COLO668 (cell line): ENCODE measurements at regions not wholly inside any gene's neighbourhood (a gene's known extent, or its start where the extent isn't known, plus 50 kb on each side); places are given as distances from the start of the nearest gene placed in this dataset.

Experiments used
- DNase-seq: peaks from one replicate; lab custom pipeline; 2025; ENCODE audit not compliant: unreplicated experiment; lab: John Stamatoyannopoulos, UW

GRCh38 chr4:136575146-136575545 lies 957.1 kb downstream of the PCDH18 start:
- DNase-seq = no peak

GRCh38 chr4:136573460-136573859 lies 958.8 kb downstream of the PCDH18 start:
- no peak for DNase-seq

DNA sequence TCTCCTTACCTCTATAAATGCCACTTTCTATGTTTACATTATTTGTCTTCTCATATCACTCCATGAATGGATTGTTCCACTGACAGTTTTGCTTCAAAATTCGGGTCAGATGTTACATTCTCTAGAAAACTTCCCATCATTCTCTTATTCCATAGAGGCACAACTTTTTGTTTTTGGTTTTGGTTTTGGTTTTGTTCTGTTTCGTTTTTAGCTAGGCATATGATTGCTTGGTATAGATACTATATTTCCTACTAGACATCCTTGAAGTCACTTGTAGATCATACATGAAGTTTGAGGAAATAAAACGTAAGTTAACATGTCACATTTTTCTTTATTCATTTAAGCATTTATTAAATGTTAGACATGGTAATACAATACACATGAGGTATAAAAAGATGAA lies 961.0 kb downstream of the PCDH18 start:
- DNase-seq = no peak

GRCh38 chr4:136562834-136563233 lies 969.5 kb downstream of the PCDH18 start:
- no peak for DNase-seq

GRCh38 chr4:136558940-136559494 lies 973.3 kb downstream of the PCDH18 start:
- no peak for DNase-seq

DNA sequence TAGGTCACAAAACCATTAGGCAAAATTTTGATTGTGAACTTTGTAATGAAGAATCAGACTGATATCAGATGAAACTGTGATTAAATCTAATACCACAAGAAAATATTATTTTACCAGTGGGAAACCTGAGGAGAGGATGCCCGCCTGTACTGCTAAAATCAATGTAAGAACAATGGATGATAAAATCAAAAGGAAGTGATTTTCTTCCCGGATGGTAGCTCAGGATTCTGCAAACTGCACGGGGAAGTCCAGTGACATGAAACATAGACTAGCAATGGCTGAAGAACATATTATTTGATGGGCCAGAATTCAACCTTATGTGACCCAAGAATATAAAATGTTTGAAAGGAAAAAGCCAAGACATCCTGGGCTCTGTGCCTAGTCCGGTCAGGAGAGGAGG lies 974.9 kb downstream of the PCDH18 start:
- no peak for DNase-seq

GRCh38 chr4:136554033-136554432 lies 978.3 kb downstream of the PCDH18 start:
- DNase-seq = no peak

DNA sequence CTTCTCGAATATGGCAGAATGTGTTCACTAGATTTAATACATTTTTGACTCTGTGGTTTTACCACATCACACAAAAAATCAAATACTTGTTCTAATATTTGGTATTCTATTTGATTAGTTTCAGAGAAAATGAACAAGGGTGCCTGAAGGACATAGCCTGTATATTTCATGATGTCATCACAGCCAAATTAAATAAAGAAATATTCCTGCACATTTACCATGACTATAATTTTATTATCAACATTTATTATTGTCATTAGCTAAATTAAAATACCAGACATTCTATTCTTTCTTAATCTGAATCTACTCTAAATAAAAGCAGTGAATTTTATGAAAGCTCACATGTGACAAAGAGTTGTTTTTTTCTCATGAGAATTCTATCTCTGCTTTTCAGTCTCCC lies 980.5 kb downstream of the PCDH18 start:
- no peak for DNase-seq

- DNase-seq = no peak
These were observed 991.5 kb downstream of the PCDH18 start for GRCh38 chr4:136540747-136541146.

- DNase-seq = no peak
These were observed 1004.2 kb downstream of the PCDH18 start for GRCh38 chr4:136528131-136528530.

DNA sequence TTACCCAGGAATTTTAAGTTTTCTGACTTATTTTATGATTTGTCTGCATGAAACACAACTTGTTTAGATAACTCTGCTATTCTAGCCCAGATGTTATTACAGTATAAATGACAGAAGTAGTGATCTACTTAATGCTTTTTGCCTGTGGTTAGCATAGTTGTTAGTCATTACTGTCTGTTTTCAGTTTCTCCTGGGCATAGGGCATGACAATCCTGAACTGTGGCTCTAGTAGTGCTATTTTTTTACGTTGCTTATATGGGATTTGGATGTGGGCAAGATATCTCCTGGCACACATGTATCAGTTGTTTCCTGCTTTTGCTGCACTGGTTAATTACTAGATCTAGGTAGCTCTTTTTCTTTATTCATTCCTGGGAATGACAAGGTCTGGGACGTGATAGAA lies 1005.8 kb downstream of the PCDH18 start:
- no peak for DNase-seq

GRCh38 chr4:136524039-136524438 lies 1008.3 kb downstream of the PCDH18 start:
- DNase-seq = no peak

DNA sequence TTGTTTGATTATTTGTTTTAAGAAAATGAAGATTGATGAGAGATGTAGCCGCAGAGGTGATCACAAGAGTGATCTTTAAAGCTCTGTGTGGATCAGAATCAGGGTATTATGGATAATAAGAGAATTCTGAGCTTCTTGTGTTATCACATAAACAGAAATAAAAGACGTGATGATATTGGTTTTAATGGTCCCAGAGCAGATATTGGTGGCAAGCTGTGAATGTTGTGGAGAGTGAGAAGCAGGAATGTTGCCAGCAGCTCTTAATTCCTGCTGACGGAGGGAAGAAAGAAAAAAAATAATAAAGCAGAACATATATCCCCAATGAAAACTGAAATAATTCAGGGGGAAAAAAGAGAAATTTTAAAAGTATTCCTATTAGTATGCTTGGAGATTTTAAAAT lies 1015.9 kb downstream of the PCDH18 start:
- no peak for DNase-seq

GRCh38 chr4:136505020-136505419 lies 1027.3 kb downstream of the PCDH18 start:
- DNase-seq = no peak

DNA sequence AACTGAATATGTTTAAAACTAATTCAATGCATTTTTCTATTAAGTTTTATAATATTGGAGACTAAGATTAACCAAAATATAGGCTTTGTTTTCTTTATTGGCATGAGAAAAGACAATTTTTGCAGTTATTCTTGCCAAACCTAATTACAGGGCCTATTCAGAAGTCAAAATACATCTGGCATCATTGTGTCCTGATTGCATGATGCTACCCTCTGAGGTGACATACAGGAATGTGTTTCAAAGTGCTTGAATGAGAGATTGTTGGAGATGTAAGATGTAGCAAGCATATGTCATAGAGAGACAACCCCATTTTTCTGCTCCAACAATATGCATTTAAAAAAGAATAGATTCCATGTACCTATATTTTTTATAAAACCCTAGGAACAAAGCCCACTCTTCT lies 1036.4 kb downstream of the PCDH18 start:
- no peak for DNase-seq

DNA sequence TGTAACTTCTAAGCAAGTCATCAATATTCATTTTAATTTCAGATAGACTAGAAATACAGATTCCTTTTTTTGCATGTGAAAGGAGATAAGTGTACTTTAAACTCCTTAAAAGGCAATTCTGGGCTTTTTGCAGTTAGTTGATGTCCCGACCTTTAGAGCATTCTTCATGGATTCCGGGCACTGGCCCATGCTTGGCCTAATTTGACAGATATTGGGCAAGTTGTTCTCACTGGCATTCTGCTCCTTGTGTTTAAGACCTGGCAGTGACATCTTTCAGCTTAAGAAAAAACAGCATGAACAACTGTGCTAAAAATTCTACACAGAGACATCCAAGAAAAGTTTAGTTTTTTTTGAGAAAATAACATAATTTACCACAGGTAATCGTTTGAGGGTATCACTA lies 1037.2 kb downstream of the PCDH18 start:
- DNase-seq = no peak

DNA sequence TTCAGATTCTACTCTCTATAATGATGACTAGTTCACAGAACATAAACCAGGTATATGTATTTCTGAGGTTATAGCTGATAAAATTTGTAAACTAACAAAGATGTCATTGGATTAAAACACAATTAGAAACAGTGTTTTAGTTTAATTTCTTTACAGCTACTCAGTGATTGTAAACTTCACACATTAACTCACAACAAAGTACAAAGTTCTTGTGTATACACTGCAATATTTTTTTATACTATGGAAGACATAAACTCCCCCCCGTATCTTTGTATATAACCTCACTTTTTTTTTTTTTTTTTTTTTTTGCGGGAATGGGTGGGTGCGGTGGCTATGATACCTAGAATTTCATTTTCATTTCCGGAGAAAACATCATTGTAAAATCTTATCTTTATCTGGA lies 1043.2 kb downstream of the PCDH18 start:
- DNase-seq = no peak

DNA sequence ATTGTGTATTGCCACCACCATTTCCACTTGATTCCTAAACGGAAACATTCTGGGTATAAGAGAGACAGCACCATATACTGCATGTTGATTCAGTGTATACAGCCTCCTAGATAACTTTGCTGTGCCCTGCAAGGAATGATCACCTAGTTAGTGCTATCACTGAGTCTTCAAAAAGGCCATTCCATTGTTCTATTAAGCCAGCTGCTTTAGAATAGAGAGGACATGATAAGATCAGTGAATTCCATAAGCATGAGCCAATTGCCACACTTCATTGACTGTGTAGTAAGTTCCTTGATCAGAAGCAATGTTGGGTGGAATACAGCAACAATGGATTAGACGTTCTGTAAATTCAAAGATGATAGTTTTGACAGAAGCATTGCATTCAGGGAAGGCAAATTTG lies 1047.3 kb downstream of the PCDH18 start:
- no peak for DNase-seq

- no peak for DNase-seq
These were observed 1055.5 kb downstream of the PCDH18 start for GRCh38 chr4:136476753-136477152.

- no peak for DNase-seq
These were observed 1061.2 kb downstream of the PCDH18 start for GRCh38 chr4:136471051-136471450.

GRCh38 chr4:136465691-136466090 lies 1066.6 kb downstream of the PCDH18 start:
- no peak for DNase-seq

DNA sequence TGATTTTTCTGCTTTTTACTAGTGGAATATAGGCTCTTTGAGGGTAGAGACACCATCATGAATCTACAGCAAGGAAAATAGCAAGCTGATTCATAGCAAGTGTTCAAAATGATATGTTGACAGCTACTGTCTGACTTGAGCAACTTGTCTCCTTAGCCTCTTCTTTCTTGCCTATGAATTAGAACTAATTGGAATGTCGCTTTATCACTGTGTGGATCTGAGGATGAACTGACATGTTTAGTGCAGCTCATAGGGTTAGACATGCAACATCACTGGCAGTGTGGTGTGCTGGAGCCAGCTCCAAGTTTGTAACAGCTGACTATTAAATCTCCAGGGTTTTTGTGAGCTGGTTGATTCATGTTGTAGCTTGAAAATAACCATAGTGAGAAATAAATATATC lies 1068.4 kb downstream of the PCDH18 start:
- no peak for DNase-seq

- DNase-seq = no peak
These were observed 1070.8 kb downstream of the PCDH18 start for GRCh38 chr4:136461533-136461932.

GRCh38 chr4:136458326-136458725 lies 1074.0 kb downstream of the PCDH18 start:
- DNase-seq = no peak
